HK-2 (cell line): ENCODE measurements at regions not wholly inside any gene's neighbourhood (a gene's known extent, or its start where the extent isn't known, plus 50 kb on each side); places are given as distances from the start of the nearest gene placed in this dataset.
"Not testable (repeated sequence)": the region's sequence is repeated elsewhere in the genome, so short reads cannot be mapped to it uniquely, and the experiment has no call there.

Experiments used
- DNase-seq: peaks from one replicate; pipeline ENCODE4 v3.0.0-alpha.2; 2018; ENCODE audit not compliant: unreplicated experiment

DNA sequence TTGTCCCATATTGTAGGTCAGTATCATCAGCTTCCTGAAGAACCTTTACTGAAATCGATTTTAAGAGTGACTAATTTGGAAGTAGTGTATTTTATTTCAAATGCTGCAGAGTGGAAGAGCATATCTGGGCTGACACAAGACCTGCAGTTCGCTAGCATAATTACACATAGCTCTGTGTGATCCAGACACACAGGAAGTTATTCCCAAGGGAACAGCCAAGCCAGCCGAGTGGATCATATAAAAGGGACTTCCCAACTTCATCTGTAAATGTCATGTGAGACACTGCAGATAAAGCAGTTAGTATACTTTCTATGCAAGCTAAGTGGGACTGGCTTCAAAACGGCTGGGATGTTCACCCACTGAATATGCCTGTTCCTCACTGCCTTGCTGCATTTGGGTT, 760.4 kb downstream of the SLITRK1 start:
- DNase-seq, result no peak

GRCh38 chr13:83117046-83117445, 765.2 kb downstream of the SLITRK1 start:
- no peak for DNase-seq

DNA sequence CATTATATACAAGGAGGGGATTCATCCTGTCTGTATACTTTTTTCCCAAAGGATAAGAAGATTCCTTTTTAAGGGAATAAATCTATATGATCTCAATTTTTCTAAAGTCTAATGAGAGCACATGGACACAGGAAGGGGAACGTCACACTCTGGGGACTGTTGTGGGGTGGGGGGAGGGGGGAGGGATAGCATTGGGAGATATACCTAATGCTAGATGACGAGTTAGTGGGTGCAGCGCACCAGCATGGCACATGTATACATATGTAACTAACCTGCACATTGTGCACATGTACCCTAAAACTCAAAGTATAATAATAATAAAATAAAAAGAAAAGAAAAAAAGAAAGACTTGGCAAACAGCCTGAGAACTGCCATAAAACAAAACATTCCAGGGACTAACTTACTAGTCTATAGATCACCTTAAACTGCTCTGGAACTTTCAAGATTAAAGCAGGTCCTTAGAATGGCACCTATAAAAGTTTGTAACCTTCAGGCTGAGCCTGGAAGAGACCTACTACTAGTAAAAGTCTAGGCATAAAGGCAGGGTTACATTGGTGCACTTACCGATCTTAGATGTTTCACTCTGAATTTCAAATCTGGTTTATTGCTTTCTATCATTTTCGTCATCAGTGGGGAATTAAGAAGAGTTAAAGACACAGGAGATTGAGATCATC, 780.6 kb downstream of the SLITRK1 start:
- DNase-seq, result not testable (repeated sequence)

- DNase-seq, result no peak
Observed at GRCh38 chr13:83100237-83100636, 782.0 kb downstream of the SLITRK1 start.

DNA sequence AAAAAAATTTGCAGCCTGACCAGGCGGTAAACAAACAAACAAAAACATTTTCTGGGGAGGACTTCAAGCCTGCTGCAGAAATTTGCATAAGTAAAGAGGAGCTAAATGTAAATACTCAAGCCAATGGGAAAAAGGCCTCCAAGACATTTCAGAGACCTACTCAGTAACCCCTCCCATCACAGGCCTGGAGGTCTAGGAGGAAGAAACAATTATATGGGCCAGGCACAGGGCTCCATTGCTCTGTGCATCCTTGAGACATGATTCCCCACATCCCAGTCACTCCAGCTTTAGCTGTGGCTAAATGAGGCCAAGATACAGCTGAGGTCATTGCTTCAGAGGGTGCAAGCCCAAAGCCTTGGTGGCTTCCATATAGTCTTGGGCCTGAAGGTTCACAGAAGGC, 793.4 kb downstream of the SLITRK1 start:
- DNase-seq, result no peak

- DNase-seq, result no peak
Observed at GRCh38 chr13:83086948-83087347, 795.3 kb downstream of the SLITRK1 start.

DNA sequence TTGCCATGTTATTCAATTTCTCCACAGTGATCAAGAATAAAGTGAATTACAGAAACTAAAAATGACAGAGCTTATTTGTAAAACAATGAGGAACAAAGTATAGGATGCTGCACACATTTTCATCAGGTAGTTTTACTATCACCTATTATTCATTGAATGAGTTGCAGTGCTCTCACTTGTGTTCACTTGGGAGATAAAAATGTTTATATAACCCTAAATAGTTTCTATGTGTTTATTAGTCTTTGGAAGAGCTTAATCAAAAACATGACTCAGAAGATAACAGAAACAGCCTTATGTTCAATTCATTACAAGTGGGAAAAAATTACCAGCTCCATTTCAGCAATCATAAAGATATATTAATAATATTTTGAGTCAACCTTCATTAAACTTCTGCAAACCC, 796.2 kb downstream of the SLITRK1 start:
- no peak for DNase-seq

DNA sequence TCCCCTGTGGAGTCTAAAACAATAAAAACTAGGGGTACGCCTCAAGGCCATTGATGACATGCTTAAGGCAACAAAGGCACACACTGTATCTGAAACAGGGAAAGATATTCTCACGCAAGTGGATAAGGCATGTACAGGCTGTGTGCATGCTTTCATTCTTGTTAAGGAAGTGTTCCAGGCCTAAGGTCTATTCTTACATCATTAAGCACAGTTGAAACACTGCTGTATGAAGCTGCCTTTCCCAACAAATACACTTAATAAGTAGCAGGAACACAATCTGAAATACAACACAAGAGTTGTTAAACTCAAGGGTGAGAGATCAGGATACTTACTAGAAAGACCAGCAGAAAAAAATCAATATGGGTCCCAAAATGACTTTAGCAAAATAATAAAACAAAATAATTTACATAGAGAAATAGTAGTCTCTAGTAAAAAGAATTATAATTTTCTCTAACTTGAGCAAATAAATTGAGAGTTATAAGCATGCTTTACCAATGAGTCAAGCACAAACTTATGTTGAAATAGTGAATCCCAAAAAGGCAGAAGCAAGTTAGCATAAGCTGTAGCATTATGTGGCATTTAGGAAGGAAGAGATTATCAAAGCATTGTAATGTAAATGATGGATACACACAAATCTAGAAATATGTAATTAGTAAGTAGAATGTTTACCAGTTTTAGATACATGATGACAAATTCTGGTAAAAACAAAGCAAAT, 796.9 kb downstream of the SLITRK1 start:
- no peak for DNase-seq

DNA sequence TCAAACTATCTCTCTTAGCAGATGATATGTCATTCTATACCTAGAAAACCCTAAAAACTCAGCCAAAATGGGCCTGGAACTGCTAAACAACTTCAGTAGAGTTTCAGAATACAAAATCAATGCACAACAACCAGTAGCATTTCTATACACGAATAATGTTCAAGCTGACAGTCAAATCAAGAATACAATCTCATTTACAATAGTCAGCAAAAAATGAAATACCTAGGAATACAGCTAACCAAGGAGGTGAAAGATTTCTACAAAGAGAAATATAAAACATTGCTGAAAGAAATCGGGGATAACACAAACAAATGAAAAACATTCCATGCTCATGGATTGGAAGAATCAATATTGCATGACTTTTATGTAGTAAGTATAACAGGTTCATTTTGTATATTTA, 804.8 kb downstream of the SLITRK1 start:
- no peak for DNase-seq

DNA sequence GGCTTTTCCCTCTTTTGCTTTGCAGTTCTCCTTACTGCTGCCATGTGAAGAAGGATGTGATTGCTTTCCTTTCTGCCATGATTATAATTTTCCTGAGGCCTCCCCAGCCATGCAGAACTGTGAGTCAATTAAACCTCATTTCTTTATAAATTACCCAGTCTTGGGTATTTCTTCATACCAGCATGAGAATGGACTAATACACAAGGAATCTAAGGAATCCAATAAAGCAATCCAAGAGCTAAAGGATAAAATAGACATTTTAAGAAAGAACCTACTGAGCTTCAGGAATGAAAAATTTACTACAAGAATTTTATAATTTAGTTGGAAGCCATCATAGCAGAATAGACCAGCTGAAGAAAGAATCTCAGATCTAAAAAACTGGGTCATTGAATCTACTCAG, 808.3 kb downstream of the SLITRK1 start:
- DNase-seq, result not testable (repeated sequence)

DNA sequence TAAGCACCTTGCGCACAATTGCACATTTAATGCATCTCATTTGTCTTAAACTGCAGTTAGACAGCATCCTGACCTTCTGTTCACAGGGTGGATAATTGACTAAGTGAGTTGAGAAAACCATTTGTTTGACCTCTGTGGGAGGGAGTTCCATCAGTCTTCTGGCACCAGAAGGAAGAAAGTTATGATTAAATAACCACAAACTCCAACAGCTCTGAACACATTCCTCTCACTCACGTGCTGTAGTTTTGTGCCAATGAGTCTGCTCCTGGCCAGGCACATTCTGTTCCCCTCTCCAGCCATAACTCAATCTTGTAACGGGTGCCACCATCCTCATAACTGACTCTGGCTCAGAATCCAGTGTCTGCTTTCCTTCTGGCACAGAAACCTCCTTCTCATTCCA, 817.2 kb downstream of the SLITRK1 start:
- DNase-seq, result no peak

- no peak for DNase-seq
Observed at GRCh38 chr13:83057119-83057518, 825.2 kb downstream of the SLITRK1 start.

- DNase-seq, result no peak
Observed at GRCh38 chr13:83056269-83056668, 826.0 kb downstream of the SLITRK1 start.

- DNase-seq, result no peak
Observed at GRCh38 chr13:83048419-83048818, 833.9 kb downstream of the SLITRK1 start.

DNA sequence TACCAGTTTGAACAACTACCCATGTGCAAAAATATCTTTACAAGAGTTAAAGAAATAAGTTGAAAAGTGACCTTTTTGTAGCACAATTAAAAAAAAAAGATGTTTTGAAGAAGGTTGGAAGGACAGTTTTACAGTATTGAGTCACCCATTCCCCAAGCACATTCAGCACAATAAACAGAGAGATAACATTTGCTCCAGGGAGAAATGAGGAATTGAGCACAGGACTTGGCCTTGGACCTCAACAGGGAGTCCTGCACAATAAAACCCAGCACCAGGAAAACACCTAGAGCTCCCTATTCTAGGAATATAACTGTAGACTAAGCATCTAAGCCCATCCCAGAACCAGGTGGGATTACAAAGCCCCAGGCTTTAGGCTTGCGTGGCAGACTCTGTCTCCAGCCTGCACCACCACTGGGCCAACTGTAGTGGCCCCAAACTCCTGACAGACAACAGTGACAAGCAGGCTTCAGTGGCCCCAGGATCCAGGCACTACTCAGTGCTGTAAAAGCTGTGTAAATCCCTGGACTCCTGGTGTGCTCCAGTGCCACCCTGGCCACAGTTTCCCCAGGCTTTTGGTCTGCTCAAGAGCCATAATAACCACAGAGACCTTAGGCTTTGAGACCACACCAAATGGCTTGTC, 857.2 kb downstream of the SLITRK1 start:
- no peak for DNase-seq

DNA sequence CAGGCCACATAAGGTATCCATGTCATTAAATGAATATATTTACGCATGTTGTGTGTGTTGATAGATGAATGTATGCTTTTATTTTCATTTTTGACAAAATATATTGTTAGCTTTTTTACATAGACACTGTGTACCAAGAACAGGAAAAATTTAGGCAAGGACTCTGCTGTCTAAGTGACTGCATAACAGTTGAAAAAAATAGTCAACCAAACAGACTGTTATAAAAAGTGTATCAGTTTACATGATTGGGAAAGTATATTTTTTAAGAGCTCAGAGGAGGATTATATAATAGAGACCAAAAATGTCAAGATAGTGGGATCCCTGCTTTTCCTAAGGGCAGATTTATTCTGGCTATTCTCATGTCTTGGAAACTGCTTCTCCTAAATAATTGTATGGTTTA, 858.0 kb downstream of the SLITRK1 start:
- DNase-seq, result no peak

DNA sequence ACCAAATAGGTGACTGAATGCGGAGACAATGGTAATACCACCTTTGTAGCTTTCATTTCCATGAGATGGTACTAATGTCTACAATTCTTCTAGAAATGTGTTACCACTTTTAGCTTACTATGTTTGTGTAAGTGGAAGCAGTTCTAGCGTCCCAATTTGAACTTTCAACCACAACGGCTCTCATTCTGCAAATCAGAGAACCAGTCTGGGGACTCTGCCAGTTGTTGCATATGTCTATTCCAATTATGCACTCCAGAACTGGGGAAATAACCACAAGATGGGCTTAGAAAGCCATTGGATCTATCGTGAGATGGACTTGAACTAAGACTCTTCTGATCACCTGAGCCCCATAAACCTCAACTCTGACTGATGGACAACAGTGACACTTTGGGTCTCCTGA, 862.3 kb downstream of the SLITRK1 start:
- DNase-seq, result no peak

DNA sequence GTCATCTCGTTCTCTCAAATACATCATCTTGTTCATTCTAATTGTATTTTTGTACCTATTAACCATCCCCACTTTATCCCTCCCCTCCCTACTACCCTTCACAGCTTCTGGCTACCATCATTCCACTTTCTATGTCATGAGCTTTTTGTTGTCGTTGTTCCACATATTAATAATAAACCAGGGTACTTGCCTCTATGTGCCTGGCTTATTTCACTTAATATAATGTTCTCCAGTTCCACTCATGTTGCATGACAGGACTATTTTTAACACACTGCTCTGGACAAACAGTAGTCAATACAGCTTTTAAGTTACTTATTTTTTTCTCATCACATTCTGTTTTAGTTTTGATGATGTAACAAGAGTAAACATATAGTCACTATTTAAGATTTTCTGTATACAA, 872.3 kb downstream of the SLITRK1 start:
- DNase-seq, result no peak

DNA sequence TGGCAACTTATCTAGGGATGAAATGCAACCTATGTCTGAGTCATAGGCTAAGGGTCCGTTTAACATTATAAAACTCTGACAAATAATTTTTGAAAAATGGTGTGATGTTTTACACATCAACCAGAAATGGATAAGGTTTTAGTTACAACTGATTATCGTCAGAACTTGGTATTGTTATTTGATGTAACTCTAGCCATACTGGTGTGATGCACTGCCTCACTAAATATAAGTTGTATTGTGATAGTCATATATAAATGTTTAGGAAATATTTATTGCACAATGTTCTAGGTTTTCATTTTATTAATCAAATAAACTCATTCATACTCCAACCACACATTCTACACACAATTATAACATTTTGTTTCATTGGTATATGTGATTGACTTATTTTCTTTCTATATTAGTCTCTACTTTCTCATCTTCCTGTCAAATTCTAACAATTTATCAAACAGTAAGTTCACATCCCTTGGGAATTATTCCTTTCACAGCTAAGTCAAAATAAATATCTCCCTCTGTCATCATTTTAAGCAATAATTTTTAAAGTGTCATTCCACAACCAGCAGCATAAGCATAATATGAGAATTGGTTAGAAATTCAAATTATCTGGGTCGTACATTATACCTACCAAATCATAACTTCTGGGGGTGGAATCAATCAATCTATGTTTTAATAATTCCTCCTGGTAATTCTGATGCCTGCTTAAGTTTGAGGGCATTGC, 873.9 kb downstream of the SLITRK1 start:
- DNase-seq, result no peak

DNA sequence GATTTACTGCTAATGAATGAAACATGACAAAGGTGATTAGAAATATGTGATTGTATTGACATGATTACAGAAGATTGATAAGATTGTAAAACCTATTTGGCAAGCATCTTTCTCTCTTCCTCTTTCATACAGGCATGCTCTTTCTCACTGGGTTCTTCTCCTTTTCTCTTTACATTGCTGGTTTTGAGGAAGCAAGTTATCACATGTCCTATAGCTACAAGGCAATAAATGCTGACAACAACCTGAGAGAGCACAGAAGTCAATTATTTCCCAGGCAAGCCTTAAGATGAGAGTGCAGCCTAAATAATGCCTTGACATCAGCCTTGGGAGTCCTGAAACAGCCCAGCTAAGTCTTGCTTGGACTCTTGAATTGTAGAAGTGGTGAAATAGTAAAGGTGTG, 875.0 kb downstream of the SLITRK1 start:
- DNase-seq, result no peak

DNA sequence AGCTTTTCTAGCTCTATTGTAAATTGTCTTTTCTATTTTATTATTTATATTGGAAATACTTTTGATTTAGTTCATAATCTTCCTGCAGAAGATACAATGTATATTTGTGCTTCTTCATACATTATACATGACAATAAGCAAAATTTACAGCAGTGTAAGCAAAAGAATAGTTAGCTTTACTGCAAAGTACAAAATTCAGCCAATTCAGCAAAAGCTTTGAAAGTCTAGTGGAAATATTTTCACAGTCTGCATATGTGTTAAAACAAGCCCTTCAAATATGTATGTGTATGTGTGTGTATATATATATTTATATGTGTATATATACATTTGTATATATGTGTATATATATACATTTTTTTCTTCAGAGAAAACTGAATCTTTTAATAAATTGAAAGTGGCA, 879.1 kb downstream of the SLITRK1 start:
- DNase-seq, result no peak

- DNase-seq, result no peak
Observed at GRCh38 chr13:82993417-82993816, 888.9 kb downstream of the SLITRK1 start.

- no peak for DNase-seq
Observed at GRCh38 chr13:82976499-82976898, 905.8 kb downstream of the SLITRK1 start.
